Type B pancreatic cell (in vitro differentiated cells): ENCODE measurements at regions not wholly inside any gene's neighbourhood (a gene's known extent, or its start where the extent isn't known, plus 50 kb on each side); places are given as distances from the start of the nearest gene placed in this dataset.

Experiments
- DNase-seq: peaks from one replicate; pipeline ENCODE4 v3.0.0; 2021; ENCODE audit warnings: mixed read lengths; ENCODE audit not compliant: unreplicated experiment; ENCODE audit errors: extremely low spot score
- H3K27ac Mint-ChIP-seq: 2 replicates; pipeline ENCODE4 v1.8.0; 2021; ENCODE audit warnings: mild to moderate bottlenecking, mixed read lengths
- H3K27me3 Mint-ChIP-seq: 2 replicates; pipeline ENCODE4 v1.8.0; 2021; ENCODE audit warnings: mixed read lengths
- H3K36me3 Mint-ChIP-seq: 2 replicates; pipeline ENCODE4 v1.8.0; 2021; ENCODE audit warnings: mixed read lengths
- H3K4me1 Mint-ChIP-seq: one replicate; pipeline ENCODE4 v1.8.0; 2021; ENCODE audit warnings: mixed read lengths; ENCODE audit not compliant: unreplicated experiment
- H3K4me3 Mint-ChIP-seq: 2 replicates; pipeline ENCODE4 v1.8.0; 2021; ENCODE audit warnings: mild to moderate bottlenecking, mixed read lengths
- H3K9me3 Mint-ChIP-seq: 2 replicates; pipeline ENCODE4 v1.8.0; 2021; ENCODE audit warnings: mixed read lengths
- TF ChIP-seq, protein P1 (sequence below): fragments of 200-600 bp; sonication (generic); conservative IDR thresholded peaks from 2 replicates; pipeline ENCODE4 v1.5.0; 2021; ENCODE audit warnings: antibody characterized with exemption, mild to moderate bottlenecking

- Mint-ChIP-seq H3K9me3 (no peaks in the 10 kb centered on the region), H3K36me3 (no peaks in the 10 kb centered on the region), H3K4me1 (peaks cover 14% of the 10 kb centered on the region), H3K27me3 (no peaks in the 10 kb centered on the region), H3K4me3 (no peak overlapping the region), H3K27ac (no peak overlapping the region)
- TF ChIP-seq, protein P1, sequence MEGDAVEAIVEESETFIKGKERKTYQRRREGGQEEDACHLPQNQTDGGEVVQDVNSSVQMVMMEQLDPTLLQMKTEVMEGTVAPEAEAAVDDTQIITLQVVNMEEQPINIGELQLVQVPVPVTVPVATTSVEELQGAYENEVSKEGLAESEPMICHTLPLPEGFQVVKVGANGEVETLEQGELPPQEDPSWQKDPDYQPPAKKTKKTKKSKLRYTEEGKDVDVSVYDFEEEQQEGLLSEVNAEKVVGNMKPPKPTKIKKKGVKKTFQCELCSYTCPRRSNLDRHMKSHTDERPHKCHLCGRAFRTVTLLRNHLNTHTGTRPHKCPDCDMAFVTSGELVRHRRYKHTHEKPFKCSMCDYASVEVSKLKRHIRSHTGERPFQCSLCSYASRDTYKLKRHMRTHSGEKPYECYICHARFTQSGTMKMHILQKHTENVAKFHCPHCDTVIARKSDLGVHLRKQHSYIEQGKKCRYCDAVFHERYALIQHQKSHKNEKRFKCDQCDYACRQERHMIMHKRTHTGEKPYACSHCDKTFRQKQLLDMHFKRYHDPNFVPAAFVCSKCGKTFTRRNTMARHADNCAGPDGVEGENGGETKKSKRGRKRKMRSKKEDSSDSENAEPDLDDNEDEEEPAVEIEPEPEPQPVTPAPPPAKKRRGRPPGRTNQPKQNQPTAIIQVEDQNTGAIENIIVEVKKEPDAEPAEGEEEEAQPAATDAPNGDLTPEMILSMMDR, result no peak
- no peak for DNase-seq
These were observed 136.1 kb downstream of the LACC1 start for GRCh38 chr13:44015811-44016210.

DNA sequence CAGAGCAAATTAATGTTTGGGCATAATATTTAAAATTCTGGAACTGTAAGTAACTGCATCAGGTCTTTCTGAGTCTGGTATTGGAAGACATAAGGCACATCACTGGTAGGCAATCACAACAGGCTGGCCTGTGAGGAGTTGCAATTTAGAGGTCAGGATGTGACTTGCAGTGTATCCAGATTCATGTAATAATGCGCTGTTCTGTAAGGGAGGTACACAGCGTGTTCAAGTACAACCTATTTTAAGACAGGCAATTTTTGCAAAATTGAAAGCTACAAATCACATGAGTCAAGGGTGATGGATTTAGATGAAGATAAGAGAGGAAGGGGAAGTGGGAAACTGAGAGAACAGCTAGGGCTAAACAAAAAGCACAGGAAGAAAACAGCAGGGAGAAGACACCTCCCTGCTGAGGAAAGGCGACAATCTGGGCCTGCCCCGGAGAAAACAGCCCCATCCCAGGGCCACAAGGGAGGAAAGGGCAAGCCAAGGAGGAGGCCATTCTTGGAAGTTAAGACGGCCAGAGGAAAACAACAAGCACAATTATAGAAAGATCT, 138.1 kb downstream of the LACC1 start:
- H3K9me3 Mint-ChIP-seq, result no peaks in the 10 kb centered on the region
- H3K27ac Mint-ChIP-seq, result no peak overlapping the region
- TF ChIP-seq, protein P1, result no peak
- no peaks in the 10 kb centered on the region for H3K36me3 Mint-ChIP-seq
- no peak for DNase-seq
- H3K4me1 Mint-ChIP-seq, result peaks cover 14% of the 10 kb centered on the region
- no peaks in the 10 kb centered on the region for H3K27me3 Mint-ChIP-seq
- no peak overlapping the region for H3K4me3 Mint-ChIP-seq

DNA sequence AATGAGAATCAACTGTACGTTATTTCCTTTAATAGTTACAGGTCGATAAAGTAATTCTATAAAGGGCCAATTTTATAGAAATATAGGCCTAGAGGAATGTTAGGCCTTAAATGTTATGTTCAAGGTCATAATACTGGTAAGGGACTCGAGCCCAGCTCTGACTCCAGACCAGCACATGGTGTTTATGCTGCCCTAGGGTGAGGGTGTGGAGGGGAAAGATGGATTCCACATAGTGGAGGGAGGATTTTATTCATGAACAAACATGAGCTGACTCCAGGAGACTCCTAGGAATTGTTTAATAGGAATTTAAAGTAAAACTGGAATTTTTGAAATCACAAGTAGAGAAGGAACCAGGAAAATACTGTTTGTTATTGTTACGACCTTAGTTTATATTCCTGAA, 139.9 kb downstream of the LACC1 start:
- H3K36me3 Mint-ChIP-seq, result no peaks in the 10 kb centered on the region
- TF ChIP-seq, protein P1, result no peak
- DNase-seq, result no peak
- H3K4me3 Mint-ChIP-seq, result no peak overlapping the region
- peaks cover 14% of the 10 kb centered on the region for H3K4me1 Mint-ChIP-seq
- H3K9me3 Mint-ChIP-seq, result no peaks in the 10 kb centered on the region
- H3K27me3 Mint-ChIP-seq, result no peaks in the 10 kb centered on the region
- no peak overlapping the region for H3K27ac Mint-ChIP-seq

- Mint-ChIP-seq H3K27ac (no peak overlapping the region), H3K36me3 (no peaks in the 10 kb centered on the region), H3K9me3 (no peaks in the 10 kb centered on the region), H3K27me3 (no peaks in the 10 kb centered on the region), H3K4me1 (peaks cover 14% of the 10 kb centered on the region), H3K4me3 (no peak overlapping the region)
- TF ChIP-seq, protein P1, result no peak
- DNase-seq, result no peak
These were observed 141.7 kb downstream of the LACC1 start for GRCh38 chr13:44021422-44021821.

DNA sequence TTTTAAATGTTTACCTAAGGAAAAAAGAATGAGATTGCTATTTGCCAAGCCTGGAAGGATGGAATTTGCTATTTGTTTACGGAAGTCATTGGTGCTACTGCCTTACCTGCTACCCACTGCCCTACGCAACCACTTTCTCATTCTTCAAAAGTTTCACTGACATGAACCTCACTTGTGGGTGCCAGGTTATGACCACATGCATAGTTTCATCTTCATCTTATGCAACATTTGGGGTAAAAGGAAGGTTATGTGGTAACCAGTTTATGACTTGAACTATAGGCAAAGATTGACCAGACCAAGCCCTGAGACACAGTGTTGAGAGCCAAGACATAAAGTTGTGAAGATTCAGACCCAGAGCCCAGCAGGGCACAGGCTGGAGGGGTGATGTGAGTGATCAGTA, 142.5 kb downstream of the LACC1 start:
- H3K27me3 Mint-ChIP-seq, result no peaks in the 10 kb centered on the region
- peaks cover 14% of the 10 kb centered on the region for H3K4me1 Mint-ChIP-seq
- no peak overlapping the region for H3K27ac Mint-ChIP-seq
- no peak overlapping the region for H3K4me3 Mint-ChIP-seq
- no peaks in the 10 kb centered on the region for H3K9me3 Mint-ChIP-seq
- DNase-seq, result no peak
- H3K36me3 Mint-ChIP-seq, result no peaks in the 10 kb centered on the region
- TF ChIP-seq, protein P1, result no peak
